GM18511 (cell line): ENCODE measurements at regions not wholly inside any gene's neighbourhood (a gene's known extent, or its start where the extent isn't known, plus 50 kb on each side); places are given as distances from the start of the nearest gene placed in this dataset.

Experiments used
- ATAC-seq: cut with Tn5 transposase; IDR thresholded peaks from one replicate; pipeline ENCODE4 v1.9.1; 2021; ENCODE audit warnings: mild to moderate bottlenecking, moderate library complexity; ENCODE audit not compliant: unreplicated experiment

GRCh38 chr18:24726727-24727492 is 266.5 kb downstream of the HRH4 start:
- ATAC-seq = no peak

- no peak for ATAC-seq
Observed at GRCh38 chr18:24727685-24728084, 267.2 kb downstream of the HRH4 start.

GRCh38 chr18:24731158-24731557 is 270.7 kb downstream of the HRH4 start:
- no peak for ATAC-seq

GRCh38 chr18:24731981-24732380 is 271.5 kb downstream of the HRH4 start:
- ATAC-seq = no peak

GRCh38 chr18:24734058-24734457 is 273.6 kb downstream of the HRH4 start:
- ATAC-seq = no peak

- no peak for ATAC-seq
Observed at GRCh38 chr18:24735624-24736231, 275.3 kb downstream of the HRH4 start.

- no peak for ATAC-seq
Observed at GRCh38 chr18:24736662-24737330, 276.4 kb downstream of the HRH4 start.

- no peak for ATAC-seq
Observed at GRCh38 chr18:24740829-24741228, 280.4 kb downstream of the HRH4 start.

GRCh38 chr18:24741321-24741720 is 280.9 kb downstream of the HRH4 start:
- no peak for ATAC-seq

GRCh38 chr18:24741965-24742724 is 281.7 kb downstream of the HRH4 start:
- no peak for ATAC-seq

- no peak for ATAC-seq
Observed at GRCh38 chr18:24754583-24755253, 294.3 kb downstream of the HRH4 start.

- ATAC-seq = no peak
Observed at GRCh38 chr18:24756385-24756784, 295.9 kb downstream of the HRH4 start.

GRCh38 chr18:24757134-24757533 is 296.7 kb downstream of the HRH4 start:
- ATAC-seq = no peak

GRCh38 chr18:24761765-24762164 is 301.3 kb downstream of the HRH4 start:
- ATAC-seq = no peak

- no peak for ATAC-seq
Observed at GRCh38 chr18:24762511-24762910, 302.1 kb downstream of the HRH4 start.

GRCh38 chr18:24763765-24764513 is 303.5 kb downstream of the HRH4 start:
- no peak for ATAC-seq

GRCh38 chr18:24764766-24765165 is 304.3 kb downstream of the HRH4 start:
- no peak for ATAC-seq

- no peak for ATAC-seq
Observed at GRCh38 chr18:24766376-24766775, 305.9 kb downstream of the HRH4 start.

GRCh38 chr18:24770311-24771024 is 310.0 kb downstream of the HRH4 start:
- no peak for ATAC-seq
